ENCODE measurements at regions not wholly inside any gene's neighbourhood (a gene's known extent, or its start where the extent isn't known, plus 50 kb on each side); places are given as distances from the start of the nearest gene placed in this dataset.

DNA sequence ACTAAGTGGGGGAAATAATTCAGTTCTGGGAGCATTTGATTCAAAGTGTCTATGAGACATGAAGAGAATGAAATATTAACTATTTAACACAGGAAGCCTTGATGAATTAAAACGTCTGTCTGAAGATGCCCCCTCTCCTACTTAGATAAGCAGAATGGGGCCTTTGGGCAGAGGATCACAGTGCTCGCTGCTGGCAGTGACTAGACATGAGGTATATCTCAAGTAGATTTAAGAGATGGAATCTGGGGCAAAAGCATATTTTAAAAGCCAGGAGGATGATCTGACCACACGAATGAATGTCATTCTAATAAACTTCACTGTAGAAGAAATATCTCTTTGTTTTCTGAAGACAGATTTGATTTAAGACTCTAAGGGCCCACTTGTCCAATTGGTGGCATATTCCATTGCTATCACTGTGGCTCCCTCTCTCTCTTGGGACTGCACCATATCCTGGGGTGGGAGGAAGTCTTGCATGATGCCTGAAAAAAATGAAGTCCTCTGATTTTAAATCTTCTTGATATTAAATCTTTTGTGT is 254.0 kb downstream of the MAN2A1 start:
- TF ChIP-seq, protein P1, sequence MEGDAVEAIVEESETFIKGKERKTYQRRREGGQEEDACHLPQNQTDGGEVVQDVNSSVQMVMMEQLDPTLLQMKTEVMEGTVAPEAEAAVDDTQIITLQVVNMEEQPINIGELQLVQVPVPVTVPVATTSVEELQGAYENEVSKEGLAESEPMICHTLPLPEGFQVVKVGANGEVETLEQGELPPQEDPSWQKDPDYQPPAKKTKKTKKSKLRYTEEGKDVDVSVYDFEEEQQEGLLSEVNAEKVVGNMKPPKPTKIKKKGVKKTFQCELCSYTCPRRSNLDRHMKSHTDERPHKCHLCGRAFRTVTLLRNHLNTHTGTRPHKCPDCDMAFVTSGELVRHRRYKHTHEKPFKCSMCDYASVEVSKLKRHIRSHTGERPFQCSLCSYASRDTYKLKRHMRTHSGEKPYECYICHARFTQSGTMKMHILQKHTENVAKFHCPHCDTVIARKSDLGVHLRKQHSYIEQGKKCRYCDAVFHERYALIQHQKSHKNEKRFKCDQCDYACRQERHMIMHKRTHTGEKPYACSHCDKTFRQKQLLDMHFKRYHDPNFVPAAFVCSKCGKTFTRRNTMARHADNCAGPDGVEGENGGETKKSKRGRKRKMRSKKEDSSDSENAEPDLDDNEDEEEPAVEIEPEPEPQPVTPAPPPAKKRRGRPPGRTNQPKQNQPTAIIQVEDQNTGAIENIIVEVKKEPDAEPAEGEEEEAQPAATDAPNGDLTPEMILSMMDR (IDR thresholded peaks at IDR 0.05), result no peak
- TF ChIP-seq POLR2A (IDR thresholded peaks at IDR 0.05), result no peak
